Left renal pelvis (tissue), 4 donors: ENCODE measurements at regions not wholly inside any gene's neighbourhood (a gene's known extent, or its start where the extent isn't known, plus 50 kb on each side); places are given as distances from the start of the nearest gene placed in this dataset.

ENCODE experiments used
- DNase-seq, 4 donors: peaks; one replicate each; pipeline ENCODE4 v3.0.0-alpha.2; 2013; ENCODE audit warnings: low read depth in 4 of 4, low spot score in 3 of 4

GRCh38 chr12:124448955-124449622, 118.3 kb downstream of the NCOR2 start:
- no peak for DNase-seq

- no peak for DNase-seq
These were observed 119.0 kb downstream of the NCOR2 start for GRCh38 chr12:124448241-124448954.

- DNase-seq: no peak
These were observed 121.0 kb downstream of the NCOR2 start for GRCh38 chr12:124446364-124446763.

GRCh38 chr12:124445826-124446225, 121.6 kb downstream of the NCOR2 start:
- no peak for DNase-seq

GRCh38 chr12:124445121-124445718, 122.2 kb downstream of the NCOR2 start:
- DNase-seq: peak; percentile 71 to 79 (median 72)

- DNase-seq: no peak
These were observed 123.3 kb downstream of the NCOR2 start for GRCh38 chr12:124443931-124444712.

GRCh38 chr12:124442772-124443445, 124.5 kb downstream of the NCOR2 start:
- no peak for DNase-seq

GRCh38 chr12:124442281-124442680, 125.1 kb downstream of the NCOR2 start:
- DNase-seq: no peak

- DNase-seq: no peak
These were observed 125.8 kb downstream of the NCOR2 start for GRCh38 chr12:124441443-124442194.

- DNase-seq: no peak
These were observed 126.5 kb downstream of the NCOR2 start for GRCh38 chr12:124440841-124441381.

GRCh38 chr12:124440031-124440626, 127.3 kb downstream of the NCOR2 start:
- no peak for DNase-seq

GRCh38 chr12:124438437-124439056, 128.9 kb downstream of the NCOR2 start:
- DNase-seq: no peak

GRCh38 chr12:124437617-124438436, 129.6 kb downstream of the NCOR2 start:
- DNase-seq: no peak

- no peak for DNase-seq
These were observed 130.3 kb downstream of the NCOR2 start for GRCh38 chr12:124437121-124437520.

- no peak for DNase-seq
These were observed 131.0 kb downstream of the NCOR2 start for GRCh38 chr12:124436366-124436765.

- DNase-seq: no peak
These were observed 131.5 kb downstream of the NCOR2 start for GRCh38 chr12:124435806-124436345.

GRCh38 chr12:124434951-124435805, 132.2 kb downstream of the NCOR2 start:
- no peak for DNase-seq
